BLaER1 (cell line): ENCODE measurements at regions not wholly inside any gene's neighbourhood (a gene's known extent, or its start where the extent isn't known, plus 50 kb on each side); places are given as distances from the start of the nearest gene placed in this dataset.

Experiments used
- H3K27ac ChIP-seq: shearing (Covaris generic); formaldehyde crosslinking; 2 replicates; pipeline ENCODE4 v1.8.1; 2022
- H3K27me3 ChIP-seq: shearing (Covaris generic); formaldehyde crosslinking; 2 replicates; pipeline ENCODE4 v1.8.1; 2022
- H3K36me3 ChIP-seq: shearing (Covaris generic); formaldehyde crosslinking; 2 replicates; pipeline ENCODE4 v1.8.1; 2022
- H3K4me1 ChIP-seq: shearing (Covaris generic); formaldehyde crosslinking; 2 replicates; pipeline ENCODE4 v1.8.1; 2022
- H3K4me2 ChIP-seq: shearing (Covaris generic); formaldehyde crosslinking; 2 replicates; pipeline ENCODE4 v1.8.1; 2022
- H3K4me3 ChIP-seq: shearing (Covaris generic); formaldehyde crosslinking; 2 replicates; pipeline ENCODE4 v1.8.1; 2022
- H3K9ac ChIP-seq: shearing (Covaris generic); formaldehyde crosslinking; 2 replicates; pipeline ENCODE4 v1.8.1; 2022
- H3K9me3 ChIP-seq: shearing (Covaris generic); formaldehyde crosslinking; 2 replicates; pipeline ENCODE4 v1.8.1; 2022
- H4K20me1 ChIP-seq: shearing (Covaris generic); formaldehyde crosslinking; 2 replicates; pipeline ENCODE4 v1.8.1; 2022
- Cebpa-rat ChIP-seq: shearing (Covaris generic); IDR thresholded peaks from 2 replicates; pipeline ENCODE4 v1.8.1; 2022

- H3K36me3 ChIP-seq = no peaks in the 10 kb centered on the region
- H4K20me1 ChIP-seq = no peaks in the 10 kb centered on the region
- H3K27ac ChIP-seq = no peak overlapping the region
- H3K9me3 ChIP-seq = peaks cover 6% of the 10 kb centered on the region; the same call in 1 of the 2 replicates
- no peak overlapping the region for H3K9ac ChIP-seq
- no peaks in the 10 kb centered on the region for H3K27me3 ChIP-seq
- no peak overlapping the region for H3K4me3 ChIP-seq
- TF ChIP-seq Cebpa-rat = no peak
- no peaks in the 10 kb centered on the region for H3K4me1 ChIP-seq
- no peak overlapping the region for H3K4me2 ChIP-seq
Measured at GRCh38 chr2:162964513-162964912, 125.9 kb upstream of the KCNH7 start.

DNA sequence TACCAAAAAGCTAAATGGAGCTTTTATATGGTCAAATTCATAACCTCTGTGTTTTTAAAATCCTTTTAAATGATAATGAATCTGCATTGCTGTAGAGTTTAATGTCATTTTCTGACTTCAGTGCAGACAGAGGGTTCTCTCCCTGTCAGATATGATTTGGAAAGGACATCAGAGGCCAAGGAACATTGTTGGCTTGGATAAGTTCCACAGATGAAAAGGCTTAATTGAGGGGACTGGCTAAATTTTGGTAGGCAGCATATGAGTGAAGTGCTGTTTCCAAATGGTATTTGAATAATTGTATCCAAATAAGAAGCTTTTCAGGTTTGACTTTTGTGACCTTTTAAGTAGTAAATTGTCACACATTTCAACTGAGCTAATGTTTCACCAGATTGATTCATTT, 124.6 kb upstream of the KCNH7 start:
- H3K27ac ChIP-seq = no peak overlapping the region
- TF ChIP-seq Cebpa-rat = no peak
- H4K20me1 ChIP-seq = no peaks in the 10 kb centered on the region
- H3K4me1 ChIP-seq = no peaks in the 10 kb centered on the region
- H3K9me3 ChIP-seq = peaks cover 6% of the 10 kb centered on the region; the same call in 1 of the 2 replicates
- no peaks in the 10 kb centered on the region for H3K36me3 ChIP-seq
- H3K9ac ChIP-seq = no peak overlapping the region
- H3K4me2 ChIP-seq = no peak overlapping the region
- no peaks in the 10 kb centered on the region for H3K27me3 ChIP-seq
- no peak overlapping the region for H3K4me3 ChIP-seq

DNA sequence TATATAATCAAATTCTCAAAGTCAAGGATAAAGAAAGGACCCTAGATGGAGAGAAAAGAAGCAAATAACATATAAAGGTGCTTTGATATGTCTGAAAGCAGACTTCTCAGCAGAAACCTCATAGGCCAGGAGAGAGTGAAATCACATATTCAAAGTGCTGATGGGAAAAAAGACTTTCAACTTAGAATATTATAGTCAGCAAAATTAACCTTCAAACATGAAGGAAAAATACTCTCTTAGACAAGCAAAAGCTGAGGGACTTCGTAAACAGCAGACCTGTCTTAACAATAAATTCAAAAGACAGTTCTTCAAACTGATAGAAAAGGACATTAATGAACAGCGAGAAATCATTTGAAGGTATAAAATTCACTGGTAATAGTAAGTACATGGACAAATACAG, 107.2 kb upstream of the KCNH7 start:
- Histone ChIP-seq H3K4me2 (no peak overlapping the region), H3K9ac (no peak overlapping the region), H3K27me3 (no peaks in the 10 kb centered on the region), H3K4me1 (no peaks in the 10 kb centered on the region), H3K9me3 (peaks cover 4% of the 10 kb centered on the region; the same call in 1 of the 2 replicates), H3K4me3 (no peak overlapping the region), H3K27ac (no peak overlapping the region), H3K36me3 (no peaks in the 10 kb centered on the region), H4K20me1 (no peaks in the 10 kb centered on the region)
- no peak for TF ChIP-seq Cebpa-rat

DNA sequence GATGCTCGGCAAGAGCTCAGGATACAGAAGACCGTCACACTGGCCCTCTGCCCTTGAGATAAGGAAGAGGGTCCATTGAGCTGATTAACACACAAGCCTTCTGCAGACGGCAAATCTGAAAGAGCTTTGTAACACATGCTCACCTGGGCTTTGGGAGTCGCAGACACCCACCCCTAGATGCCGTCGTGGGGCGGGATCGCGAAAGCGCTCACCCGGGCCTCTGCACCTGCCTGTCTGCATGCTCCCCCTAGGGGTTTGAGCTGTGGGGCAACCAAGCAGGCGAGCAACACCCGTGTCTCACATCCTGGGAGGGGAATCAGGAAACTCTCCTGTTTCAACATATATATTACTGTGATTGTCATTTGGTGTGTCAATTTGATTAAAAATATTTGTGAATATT, 99.8 kb upstream of the KCNH7 start:
- Histone ChIP-seq H3K4me3 (no peak overlapping the region), H3K27me3 (no peaks in the 10 kb centered on the region), H3K4me2 (no peak overlapping the region), H3K36me3 (no peaks in the 10 kb centered on the region), H3K9me3 (peaks cover 4% of the 10 kb centered on the region; the same call in 1 of the 2 replicates), H3K27ac (no peak overlapping the region), H3K4me1 (no peaks in the 10 kb centered on the region), H4K20me1 (no peaks in the 10 kb centered on the region), H3K9ac (no peak overlapping the region)
- no peak for TF ChIP-seq Cebpa-rat

DNA sequence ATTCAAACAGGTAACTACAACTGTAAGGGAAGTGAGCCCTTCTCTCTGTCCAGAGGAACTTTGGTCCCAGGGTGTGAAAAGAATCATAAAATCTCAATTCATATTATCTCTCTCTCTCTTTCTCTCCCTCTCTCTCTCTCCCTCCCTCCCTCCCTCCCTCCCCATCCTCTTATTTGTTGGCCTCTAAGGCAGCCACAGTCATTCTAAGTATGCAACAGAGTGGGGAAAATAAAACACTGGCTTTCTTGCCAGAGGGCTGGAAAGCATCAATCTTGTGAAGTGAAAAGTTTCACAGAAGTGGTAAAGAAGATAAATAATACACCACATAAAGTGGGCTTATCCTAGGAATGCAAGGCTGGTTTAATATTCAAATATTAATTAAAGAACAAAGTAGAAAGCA, 95.6 kb upstream of the KCNH7 start:
- Histone ChIP-seq H3K4me1 (no peaks in the 10 kb centered on the region), H3K27me3 (no peaks in the 10 kb centered on the region), H3K36me3 (no peaks in the 10 kb centered on the region), H3K27ac (no peak overlapping the region), H3K9me3 (no peaks in the 10 kb centered on the region), H3K4me2 (no peak overlapping the region), H3K9ac (no peak overlapping the region), H4K20me1 (no peaks in the 10 kb centered on the region), H3K4me3 (no peak overlapping the region)
- TF ChIP-seq Cebpa-rat = no peak

- H3K27ac ChIP-seq = no peak overlapping the region
- no peaks in the 10 kb centered on the region for H3K4me1 ChIP-seq
- no peak overlapping the region for H3K4me3 ChIP-seq
- no peaks in the 10 kb centered on the region for H3K27me3 ChIP-seq
- H3K9ac ChIP-seq = no peak overlapping the region
- no peaks in the 10 kb centered on the region for H3K36me3 ChIP-seq
- no peaks in the 10 kb centered on the region for H3K9me3 ChIP-seq
- no peaks in the 10 kb centered on the region for H4K20me1 ChIP-seq
- TF ChIP-seq Cebpa-rat = no peak
- H3K4me2 ChIP-seq = no peak overlapping the region
Measured at GRCh38 chr2:162932416-162932815, 93.8 kb upstream of the KCNH7 start.

DNA sequence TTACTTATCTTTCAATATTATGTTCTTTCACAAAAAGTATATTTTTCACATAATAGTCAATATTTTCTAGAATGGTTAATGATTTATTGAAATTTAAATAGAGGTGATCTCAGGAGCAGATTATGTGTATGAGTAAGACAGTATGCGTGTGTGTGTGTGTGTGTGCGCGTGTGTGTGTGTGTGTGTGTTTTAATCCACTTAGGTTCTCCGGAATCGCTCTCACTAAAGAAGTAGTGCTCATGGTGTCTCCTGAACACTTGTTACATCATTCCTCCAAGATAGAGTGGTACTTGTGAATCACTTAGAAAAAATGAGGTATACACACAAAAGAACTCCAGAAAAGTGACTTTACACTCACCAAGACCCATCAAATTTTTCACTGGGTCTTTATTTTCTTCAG, 91.0 kb upstream of the KCNH7 start:
- Histone ChIP-seq H3K9me3 (no peaks in the 10 kb centered on the region), H3K4me2 (no peak overlapping the region), H3K9ac (no peak overlapping the region), H3K27me3 (no peaks in the 10 kb centered on the region), H4K20me1 (no peaks in the 10 kb centered on the region), H3K4me1 (no peaks in the 10 kb centered on the region), H3K36me3 (no peaks in the 10 kb centered on the region), H3K27ac (no peak overlapping the region), H3K4me3 (no peak overlapping the region)
- TF ChIP-seq Cebpa-rat = no peak

- Histone ChIP-seq H3K36me3 (no peaks in the 10 kb centered on the region), H3K9me3 (no peaks in the 10 kb centered on the region), H3K4me1 (no peaks in the 10 kb centered on the region), H3K4me2 (no peak overlapping the region), H3K4me3 (no peak overlapping the region), H3K27ac (no peak overlapping the region), H4K20me1 (no peaks in the 10 kb centered on the region), H3K9ac (no peak overlapping the region), H3K27me3 (no peaks in the 10 kb centered on the region)
- no peak for TF ChIP-seq Cebpa-rat
Measured at GRCh38 chr2:162928356-162928755, 89.8 kb upstream of the KCNH7 start.

DNA sequence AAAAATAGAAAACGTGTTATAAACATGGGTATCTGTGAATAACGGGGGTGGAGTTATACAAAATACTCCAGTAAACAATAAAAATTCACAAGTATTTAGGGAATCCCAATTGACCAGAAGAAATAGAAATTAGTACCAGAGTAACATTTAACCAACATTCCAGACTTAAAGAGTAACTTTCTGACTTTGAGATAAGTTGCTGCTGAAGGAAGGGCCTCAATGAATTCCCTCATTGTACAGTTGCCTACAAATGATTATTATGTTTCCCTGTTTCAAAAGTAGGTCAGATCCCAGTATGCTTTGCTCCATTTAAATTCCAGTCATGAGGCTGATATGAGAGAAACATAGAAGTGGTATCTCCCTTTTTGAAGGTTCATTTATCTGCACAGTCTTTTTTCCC, 88.3 kb upstream of the KCNH7 start:
- Histone ChIP-seq H3K27me3 (no peaks in the 10 kb centered on the region), H3K27ac (no peak overlapping the region), H3K4me2 (no peak overlapping the region), H4K20me1 (no peaks in the 10 kb centered on the region), H3K9me3 (no peaks in the 10 kb centered on the region), H3K4me3 (no peak overlapping the region), H3K9ac (no peak overlapping the region), H3K36me3 (no peaks in the 10 kb centered on the region), H3K4me1 (no peaks in the 10 kb centered on the region)
- no peak for TF ChIP-seq Cebpa-rat

DNA sequence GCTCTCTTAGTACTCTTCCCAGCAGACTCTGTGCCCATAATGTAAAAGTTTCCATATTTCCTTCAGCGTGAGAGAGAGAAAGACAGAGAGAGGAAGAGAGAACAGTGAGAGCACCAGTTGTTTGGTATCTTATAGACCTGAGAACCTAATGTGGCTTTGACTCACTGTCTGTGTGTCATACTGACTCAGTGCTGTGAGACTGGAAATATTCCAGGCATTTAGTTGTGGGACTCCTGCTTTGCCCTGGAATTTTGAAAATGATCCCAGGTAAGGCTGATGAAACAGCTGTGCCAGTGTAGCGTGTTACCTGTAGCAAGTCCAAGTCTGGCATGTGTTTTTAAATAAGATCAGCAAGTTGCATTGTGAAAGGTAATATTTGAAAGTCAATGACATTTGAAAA, 87.9 kb upstream of the KCNH7 start:
- Histone ChIP-seq H3K9me3 (no peaks in the 10 kb centered on the region), H3K9ac (no peak overlapping the region), H3K4me1 (no peaks in the 10 kb centered on the region), H3K4me2 (no peak overlapping the region), H3K27ac (no peak overlapping the region), H3K4me3 (no peak overlapping the region), H4K20me1 (no peaks in the 10 kb centered on the region), H3K27me3 (no peaks in the 10 kb centered on the region), H3K36me3 (no peaks in the 10 kb centered on the region)
- TF ChIP-seq Cebpa-rat = no peak

- H3K27ac ChIP-seq = no peak overlapping the region
- no peak overlapping the region for H3K4me2 ChIP-seq
- TF ChIP-seq Cebpa-rat = no peak
- no peaks in the 10 kb centered on the region for H3K9me3 ChIP-seq
- H3K36me3 ChIP-seq = no peaks in the 10 kb centered on the region
- no peaks in the 10 kb centered on the region for H3K27me3 ChIP-seq
- H3K4me1 ChIP-seq = no peaks in the 10 kb centered on the region
- no peaks in the 10 kb centered on the region for H4K20me1 ChIP-seq
- H3K9ac ChIP-seq = no peak overlapping the region
- no peak overlapping the region for H3K4me3 ChIP-seq
Measured at GRCh38 chr2:162925595-162925994, 87.0 kb upstream of the KCNH7 start.
